HG03439 (cell line): ENCODE measurements at regions not wholly inside any gene's neighbourhood (a gene's known extent, or its start where the extent isn't known, plus 50 kb on each side); places are given as distances from the start of the nearest gene placed in this dataset.
"Not testable (repeated sequence)": the region's sequence is repeated elsewhere in the genome, so short reads cannot be mapped to it uniquely, and the experiment has no call there.

Experiments used
- ATAC-seq: cut with Tn5 transposase; IDR thresholded peaks from one replicate; pipeline ENCODE4 v1.9.1; 2021; ENCODE audit warnings: mild to moderate bottlenecking, moderate library complexity; ENCODE audit not compliant: unreplicated experiment

DNA sequence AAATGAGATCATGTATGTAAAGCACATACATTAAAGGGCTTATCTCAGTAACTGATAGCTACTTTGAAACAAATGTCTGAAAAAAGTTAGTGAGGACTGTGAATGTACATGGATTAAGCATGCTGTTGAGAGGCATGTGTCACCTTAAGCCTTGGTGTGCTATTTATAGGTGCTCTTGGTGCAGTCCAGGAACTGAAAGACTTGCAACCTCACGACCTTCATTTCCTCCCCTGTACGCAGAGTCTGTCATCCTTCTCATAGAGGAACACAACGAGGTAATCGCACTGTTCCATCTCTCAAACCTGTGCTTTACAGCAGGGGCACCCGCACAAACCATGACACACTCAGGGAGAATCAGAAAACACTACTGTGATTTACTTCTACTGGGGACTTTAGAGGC, 65.6 kb downstream of the UFM1 start:
- ATAC-seq: peak; percentile 97

DNA sequence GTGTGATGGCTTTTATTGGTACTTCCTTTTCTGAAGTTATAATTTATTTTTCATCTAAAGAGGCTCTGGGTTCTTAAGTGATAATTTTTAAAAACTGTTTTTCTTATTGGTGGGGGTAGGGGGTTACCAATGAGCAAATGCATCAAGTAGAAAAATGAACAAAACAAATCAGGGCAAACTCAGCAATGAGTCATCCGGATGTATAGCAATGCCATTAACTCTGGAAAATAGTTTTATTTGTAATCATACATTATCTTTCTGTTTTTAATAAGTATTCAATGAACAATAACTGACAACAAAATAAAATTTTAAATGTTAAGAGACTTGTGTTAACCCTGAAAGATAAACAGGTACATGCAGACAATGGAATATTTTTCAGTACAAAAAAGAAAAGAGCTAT, 67.6 kb downstream of the UFM1 start:
- ATAC-seq: no peak

DNA sequence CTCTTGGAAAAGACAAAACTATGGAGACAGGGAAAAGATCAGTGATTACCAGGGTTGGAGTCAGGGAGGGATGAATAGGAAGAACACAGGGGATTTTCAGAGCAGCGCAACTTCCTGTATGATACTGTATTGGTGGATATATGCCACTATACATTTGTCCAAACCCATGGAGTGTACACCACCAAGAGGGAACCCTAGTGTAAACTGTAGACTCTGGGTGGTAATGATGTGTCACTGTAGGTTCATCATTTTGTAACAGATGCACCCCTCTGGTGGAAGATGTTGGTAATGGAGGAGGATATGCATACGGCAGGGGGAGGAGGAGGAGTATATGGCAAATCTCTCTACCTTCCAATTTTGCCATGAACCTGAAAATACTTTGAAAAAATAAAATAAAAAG, 68.1 kb downstream of the UFM1 start:
- peak; percentile 40 for ATAC-seq

DNA sequence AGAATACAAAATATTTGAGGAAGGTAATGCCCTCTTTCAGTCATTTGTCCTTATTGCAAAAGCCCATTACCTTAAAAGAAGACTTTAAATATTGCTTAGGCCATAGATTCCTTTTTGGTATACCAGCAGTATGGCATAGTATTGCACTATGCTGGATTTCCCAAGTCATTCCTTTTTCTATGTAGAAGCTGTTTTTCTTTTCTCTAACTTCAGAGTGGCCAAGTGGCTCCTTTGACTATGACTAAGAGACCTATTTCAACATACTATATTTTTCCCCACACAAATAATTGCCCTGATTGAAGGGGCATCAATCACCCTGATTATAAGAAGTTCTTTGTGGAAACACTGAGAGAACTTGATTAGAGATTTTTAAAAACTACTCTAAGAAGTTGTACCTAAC, 68.6 kb downstream of the UFM1 start:
- no peak for ATAC-seq

DNA sequence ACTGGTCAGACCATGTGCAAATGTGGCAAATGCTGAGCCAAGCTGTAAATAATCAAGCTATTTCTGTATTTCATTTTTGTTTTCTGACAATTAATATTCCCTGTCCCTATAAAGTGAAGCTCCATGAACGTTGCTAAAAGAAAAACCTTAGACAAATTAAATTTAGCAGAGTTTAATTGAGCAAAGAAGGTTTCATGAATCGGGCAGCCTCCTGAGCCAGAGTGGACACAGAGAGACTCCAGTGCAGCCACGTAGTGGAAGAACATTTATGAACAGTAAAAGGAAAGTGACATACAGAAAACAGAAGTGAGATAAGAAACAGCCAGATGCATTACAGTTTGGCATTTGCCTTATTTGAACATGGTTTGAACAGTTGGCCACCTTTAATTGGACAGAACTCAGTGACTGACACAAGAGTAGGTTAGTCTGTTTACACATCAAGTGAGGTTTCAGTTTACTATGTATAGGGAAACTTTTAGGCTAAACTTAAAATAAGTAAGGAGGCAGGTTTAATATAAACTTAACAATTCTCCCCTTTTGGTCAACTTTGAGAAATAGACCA, 69.7 kb downstream of the UFM1 start:
- ATAC-seq: no peak

DNA sequence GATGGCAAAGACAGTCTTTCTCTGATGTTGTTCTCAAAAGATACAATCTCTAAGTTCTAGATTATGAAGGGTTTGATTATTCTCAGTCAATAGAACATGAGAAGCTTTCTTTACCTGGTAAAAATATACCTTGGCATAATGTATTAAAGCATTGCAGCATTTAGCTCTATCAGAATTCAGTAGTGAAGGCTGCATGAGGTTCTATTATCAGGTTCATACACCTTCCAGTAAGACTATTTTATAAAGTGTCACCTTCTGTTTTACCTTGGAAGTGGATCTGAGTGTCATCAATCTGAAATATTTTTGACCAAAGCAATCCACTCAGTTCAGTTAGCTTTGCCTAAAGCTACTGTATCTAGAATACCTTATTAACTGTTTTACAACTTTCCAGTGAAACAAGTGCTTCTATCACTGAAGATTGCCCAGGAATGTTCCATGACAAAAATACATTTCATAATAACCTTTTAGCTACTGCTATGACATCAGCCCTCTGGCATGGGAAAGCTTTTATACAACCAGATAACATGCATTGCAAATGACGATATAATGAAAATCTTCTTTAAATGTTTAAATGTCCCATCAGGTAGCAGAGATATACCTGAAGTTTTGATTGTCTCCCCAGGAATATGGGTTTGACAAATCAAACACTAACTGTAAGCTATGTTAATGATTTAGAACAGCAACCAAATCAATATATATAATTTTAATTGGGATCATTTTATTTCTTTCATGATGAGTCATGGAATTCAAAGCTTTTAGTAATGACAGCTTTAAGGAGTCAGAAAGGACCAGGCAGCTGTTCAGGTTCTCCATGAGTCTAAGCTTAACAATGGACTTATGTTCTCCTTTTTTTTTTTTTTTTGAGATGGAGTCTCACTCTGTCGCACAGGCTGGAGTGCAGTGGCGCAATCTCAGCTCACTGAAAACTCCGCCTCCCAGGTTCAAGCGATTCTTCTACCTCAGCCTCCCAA, 72.2 kb downstream of the UFM1 start:
- ATAC-seq: no peak

DNA sequence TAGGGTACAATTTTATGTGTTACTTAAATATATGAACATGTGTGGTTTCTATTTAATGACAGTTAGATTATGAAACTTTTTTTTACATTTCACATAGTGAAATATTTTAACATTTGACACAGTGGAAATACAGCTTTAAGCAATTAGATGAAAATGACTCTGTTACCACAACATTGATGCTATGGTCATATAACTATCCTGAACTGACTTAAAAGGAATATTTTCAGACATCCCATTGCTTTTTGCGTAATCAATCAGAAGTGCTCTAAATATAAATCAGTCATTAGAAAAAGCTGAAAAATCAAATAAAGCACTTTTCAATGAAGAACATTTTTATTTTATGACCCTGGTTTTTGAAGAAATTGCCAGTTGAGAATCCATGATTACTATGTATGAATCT, 80.3 kb downstream of the UFM1 start:
- no peak for ATAC-seq

DNA sequence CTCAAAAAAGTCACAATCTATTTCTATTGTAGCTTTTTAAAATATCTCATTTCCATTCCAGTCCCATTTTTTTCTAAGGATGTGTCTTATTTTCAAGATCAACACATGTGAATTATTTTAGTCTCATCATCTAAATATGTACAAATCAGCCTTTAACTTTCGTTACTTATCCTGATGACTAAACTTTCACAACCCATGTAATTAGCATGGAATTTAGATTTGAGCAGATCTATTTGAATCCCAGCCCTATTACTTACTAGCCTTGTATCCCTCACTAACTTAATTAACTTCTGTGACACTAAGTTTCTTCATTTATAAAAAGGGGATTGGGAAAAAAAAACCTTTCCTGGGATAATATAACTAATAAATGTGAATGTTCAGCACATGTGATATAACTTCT, 81.1 kb downstream of the UFM1 start:
- no peak for ATAC-seq

DNA sequence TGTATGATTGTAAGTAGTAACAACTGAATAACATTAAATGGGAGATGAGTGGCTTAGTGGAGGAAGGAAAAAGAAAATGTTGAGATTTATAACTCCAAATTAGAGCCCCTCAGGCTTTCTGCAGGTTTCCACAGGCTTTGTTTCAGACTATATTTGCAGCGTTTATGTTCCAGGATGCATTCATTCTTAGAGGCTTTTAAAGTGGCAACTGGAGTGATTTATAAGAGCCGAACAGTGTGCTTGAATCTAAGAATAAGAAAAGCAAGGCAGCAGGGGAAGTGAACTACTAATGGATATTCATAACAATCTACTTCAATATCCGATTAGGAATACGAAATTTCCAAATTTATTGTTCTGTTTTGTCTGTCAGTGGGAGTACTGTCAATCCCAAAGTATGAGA, 91.0 kb downstream of the UFM1 start:
- ATAC-seq: no peak

DNA sequence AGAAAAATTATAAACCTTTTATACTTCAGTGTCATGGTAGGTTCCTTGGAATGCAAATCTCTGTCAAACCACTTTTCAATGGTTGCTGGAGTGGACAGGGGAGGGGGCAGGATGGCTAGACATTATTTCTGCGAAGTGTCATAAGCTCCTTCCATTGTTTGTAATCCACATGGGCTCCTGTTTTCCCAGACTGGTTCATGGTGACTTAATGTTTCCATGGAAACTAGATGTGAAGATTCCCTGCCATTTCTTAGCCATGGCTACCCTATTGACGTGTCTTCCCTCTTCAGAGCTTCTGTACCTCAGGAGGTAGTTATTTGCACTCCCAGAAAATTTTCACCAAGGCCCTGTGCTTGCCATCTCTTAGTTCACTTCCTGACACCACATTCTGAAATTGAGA, 95.3 kb downstream of the UFM1 start:
- ATAC-seq: no peak

DNA sequence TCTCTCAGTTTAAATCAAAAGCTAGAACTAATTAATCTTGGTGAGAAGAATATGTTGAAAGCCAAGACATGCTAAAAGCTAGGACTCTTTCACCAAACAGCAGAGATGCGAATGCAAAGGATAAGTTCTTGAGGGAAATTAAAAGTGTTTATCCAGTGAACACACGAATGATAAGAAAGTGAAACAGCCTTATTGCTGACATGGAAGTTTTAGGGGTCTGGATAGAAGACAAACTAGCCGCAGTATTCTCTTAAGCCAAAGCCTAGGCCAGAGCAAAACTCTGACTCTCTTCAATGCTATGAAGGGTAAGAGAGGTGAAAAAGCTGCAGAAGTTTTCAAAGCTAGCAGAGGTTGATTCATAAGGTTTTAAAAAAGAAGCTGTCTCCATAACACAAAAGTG, 103.0 kb downstream of the UFM1 start:
- no peak for ATAC-seq

DNA sequence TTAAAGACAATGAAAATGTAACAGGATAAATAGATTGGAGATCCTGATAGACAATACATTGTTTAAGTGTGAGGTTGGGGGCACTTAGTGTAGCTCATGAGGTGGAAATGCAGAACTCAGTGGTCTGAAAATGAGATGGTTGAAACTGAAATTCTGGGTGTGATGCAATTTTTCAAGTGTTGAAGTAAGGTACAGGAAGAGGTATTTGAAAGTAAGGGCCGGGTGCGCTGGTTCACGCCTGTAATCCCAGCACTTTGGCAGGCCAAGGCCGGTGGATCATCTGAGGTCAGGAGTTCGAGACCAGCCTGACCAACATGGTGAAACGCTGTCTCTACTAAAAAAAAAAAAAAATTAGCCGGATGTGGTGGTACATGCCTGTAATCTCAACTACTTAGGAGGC, 113.0 kb downstream of the UFM1 start:
- ATAC-seq: no peak

DNA sequence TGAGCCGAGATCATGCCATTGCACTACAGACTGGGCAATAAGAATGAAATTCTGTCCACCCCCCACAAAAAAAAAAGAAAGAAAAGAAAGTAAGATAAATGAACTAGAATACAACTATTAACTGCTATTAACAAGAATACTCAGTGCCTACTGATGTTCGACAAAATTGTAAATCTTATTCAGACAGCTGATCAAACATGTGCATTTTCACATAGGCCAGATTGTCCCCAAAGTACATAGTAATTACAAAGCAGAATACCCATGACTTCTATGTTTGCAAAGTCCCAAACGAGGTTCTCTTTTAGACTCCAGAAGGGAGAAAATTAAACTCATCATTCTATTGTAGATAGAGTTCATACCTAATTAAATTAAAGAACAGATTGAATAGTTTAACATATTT, 113.4 kb downstream of the UFM1 start:
- ATAC-seq: no peak

DNA sequence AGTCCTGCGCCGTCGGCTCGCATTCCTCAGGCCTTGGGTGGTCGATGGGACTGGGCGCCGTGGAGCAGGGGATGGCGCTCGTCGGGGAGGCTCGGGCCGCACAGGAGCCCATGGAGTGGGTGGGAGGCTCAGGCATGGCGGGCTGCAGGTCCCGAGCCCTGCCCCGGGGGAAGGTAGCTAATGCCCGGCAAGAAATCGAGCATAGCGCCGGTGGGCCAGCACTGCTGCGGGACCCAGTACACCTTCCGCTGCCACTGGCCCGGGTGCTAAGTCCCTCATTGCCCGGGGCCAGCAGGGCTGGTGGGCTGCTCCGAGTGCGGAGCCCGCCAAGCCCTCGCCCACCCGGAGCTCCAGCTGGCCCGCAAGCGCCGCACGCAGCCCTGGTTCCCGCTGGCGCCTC, 122.8 kb downstream of the UFM1 start:
- not testable (repeated sequence) for ATAC-seq

DNA sequence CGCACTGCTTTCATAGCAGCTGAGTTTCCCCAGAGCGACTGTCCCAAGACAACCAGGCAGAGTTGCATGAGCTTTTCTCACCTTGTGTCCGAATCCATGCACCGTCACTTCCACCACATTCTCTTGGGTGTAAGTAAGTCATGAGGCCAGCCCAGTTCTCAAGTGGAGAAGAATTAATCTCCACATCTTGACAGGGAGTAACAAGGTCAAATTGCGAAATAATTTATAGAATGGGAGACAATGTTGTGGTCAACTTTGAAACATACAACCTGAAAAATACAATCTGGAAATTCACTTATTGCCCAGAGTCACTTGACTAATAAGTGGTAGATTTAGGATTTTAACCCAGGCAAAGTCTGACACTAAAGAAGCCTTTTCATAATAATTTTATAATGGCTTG, 123.7 kb downstream of the UFM1 start:
- ATAC-seq: no peak

DNA sequence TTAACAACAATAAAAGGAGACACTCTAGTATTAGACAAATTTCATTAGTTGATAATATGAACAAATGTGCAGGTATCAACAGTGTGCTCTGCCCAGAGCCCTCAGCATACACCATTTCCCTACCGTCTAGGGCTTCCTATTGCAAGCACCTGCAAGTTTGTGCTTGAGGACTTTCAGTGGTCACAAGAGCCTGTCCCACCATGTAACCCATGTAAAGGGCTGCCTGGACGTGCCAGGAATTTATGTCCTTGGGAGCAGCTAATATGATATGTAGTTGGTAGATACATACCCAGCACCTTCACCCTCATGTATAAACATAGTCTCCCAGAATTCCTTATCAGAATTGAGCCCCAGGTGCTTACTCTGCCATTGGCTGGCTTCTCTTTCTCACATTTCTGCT, 128.0 kb downstream of the UFM1 start:
- no peak for ATAC-seq

DNA sequence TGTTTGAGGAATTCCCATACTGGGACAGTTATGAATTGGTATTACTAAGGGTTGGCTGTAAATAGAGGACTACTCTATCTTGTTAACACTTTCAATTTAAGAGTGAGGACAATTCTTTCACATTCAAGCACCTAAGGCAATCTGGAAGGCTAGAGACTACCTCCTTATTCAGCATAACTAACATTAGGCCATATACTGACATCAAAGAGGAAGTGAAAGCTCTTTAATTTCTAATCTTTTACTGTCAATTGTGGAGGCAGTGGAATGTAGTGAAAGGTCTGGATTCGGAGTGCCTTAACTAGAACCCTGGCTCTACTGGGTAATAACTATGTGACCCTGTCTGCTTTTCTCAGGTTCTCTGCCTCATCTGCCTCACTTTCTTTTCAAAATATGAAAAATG, 134.0 kb downstream of the UFM1 start:
- no peak for ATAC-seq

DNA sequence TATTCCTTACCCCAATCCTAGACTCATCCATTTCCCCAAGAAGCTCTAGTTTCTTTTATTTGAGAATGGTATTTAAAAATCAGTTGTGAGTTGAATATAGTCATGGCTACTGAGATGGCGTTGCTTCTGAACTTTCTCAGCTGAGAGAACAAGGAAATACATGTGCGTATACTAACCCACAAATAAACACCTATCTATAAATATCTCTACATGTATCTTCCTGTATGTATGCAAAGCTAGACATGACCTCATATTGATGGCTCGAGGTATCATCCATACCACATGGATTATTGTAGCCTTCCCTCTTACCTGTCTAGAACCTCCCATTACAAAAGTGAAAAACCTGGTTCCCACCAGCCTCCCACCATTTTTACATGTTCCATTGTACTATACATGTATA, 141.0 kb downstream of the UFM1 start:
- no peak for ATAC-seq

DNA sequence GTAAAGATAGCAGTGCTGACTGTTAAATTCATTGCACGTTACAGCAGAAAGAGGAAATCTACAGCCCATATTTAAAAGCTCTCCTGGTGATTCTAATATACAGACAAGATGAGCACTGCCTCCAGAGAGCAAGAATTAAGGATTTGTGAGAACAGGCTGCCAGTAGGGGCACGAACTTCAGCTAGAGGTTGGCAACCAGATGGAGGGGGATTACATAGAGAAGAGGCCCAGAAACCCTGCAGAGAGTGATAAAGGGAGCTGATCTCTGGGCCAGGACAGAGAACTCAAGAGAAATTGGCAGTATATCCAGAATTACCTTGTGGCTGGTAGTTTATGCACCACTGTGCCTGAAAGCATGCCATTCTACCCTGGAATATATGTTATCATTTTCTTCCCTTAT, 144.8 kb downstream of the UFM1 start:
- no peak for ATAC-seq

DNA sequence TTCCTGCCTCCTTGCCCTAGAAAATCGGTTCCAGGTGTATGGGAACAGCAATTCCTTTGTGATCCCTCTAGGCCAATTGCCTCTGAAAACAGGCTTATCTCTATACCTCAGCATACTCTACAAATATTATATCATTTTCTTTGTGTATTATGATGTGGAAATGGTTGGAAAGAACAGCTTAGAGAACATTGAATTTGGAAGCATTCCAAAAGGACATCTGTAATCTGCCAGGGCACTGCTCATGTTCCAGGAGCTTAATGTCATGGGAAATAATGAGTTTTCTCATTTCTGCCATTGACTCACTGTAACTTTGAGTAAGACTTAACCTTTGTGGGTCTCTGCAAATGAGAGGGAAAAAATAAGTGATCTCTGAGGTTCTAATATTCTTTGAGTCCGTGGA, 147.3 kb downstream of the UFM1 start:
- no peak for ATAC-seq

DNA sequence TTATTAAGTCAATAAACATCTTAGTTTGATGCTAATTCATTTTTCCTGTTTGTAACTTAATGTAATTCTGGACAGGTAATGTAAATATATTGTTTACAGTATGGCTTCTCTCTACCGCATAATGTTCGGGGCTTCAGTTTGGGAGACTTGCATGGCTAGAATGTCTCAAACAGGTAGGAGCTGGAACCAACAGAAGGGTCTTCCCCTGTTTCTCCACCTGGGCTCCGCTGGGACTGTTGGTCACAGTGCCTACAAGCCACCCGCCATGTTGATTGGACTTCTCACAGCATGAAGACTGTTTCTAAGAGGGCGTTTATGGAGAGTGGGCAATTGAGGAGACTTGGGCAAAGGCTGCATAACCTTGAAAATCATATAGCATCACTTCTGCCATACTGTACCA, 148.6 kb downstream of the UFM1 start:
- ATAC-seq: no peak

DNA sequence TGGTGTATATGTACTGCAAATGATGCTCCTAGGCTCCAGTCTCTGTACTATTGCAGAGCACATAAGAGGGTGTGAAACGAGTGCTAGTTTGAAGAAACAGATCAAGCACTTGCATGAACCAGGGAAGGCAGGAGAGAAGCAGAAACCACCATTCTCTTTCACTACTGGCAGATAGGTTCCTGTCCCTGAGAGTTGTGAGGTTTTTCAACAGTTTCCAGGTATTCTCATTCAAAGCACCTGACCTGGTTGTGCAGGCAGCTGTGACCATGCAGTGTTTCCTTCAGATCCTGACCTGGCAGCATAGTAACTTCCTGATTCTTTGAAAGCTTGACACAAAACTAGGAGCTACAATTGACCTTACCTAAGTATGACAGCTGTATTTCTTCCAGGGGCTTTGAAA, 164.9 kb downstream of the UFM1 start:
- ATAC-seq: no peak

DNA sequence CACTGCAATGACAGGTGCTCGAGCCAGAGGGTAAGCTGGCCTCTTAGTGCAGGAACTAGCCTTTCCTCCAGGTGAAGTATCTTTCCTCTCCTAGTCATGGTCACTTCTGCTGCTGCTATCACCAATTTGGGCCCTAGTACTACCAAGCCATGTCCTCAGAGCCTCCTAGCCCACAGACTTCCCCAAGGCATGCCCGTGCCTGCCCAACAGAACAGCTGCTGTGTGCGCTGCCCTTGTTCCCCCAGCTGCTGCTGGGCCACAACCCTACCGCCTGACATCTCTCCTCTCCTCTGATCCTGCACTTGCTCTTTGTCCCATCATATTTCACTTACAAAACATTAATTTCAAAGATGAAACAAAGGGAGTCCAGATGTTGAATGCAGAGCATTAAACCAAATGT, 168.5 kb upstream of the FREM2 start:
- peak; percentile 59 for ATAC-seq
